ENCODE measurements at regions not wholly inside any gene's neighbourhood (a gene's known extent, or its start where the extent isn't known, plus 50 kb on each side); places are given as distances from the start of the nearest gene placed in this dataset.

GRCh38 chr2:180175736-180176135 is 168.6 kb upstream of the CWC22 start:
- ATAC-seq = no peak
- Histone ChIP-seq H3K9me3 (ENCODE audit: control insufficient read depth in 1 of 2, insufficient read depth in 1 of 2, low read depth in 1 of 2, low read length in 2 of 2) (no peaks in the 10 kb centered on the region), H3K36me3 (ENCODE audit: control insufficient read depth in 1 of 2, insufficient read depth in 2 of 2, low read length in 2 of 2) (no peaks in the 10 kb centered on the region), H3K4me1 (ENCODE audit: control insufficient read depth in 1 of 2, insufficient read depth in 2 of 2, low read length in 2 of 2) (no peaks in the 10 kb centered on the region), H3K27ac (ENCODE audit: low read depth, low read length) (no peak overlapping the region), H2AFZ (ENCODE audit: low read depth, low read length, poor library complexity, severe bottlenecking) (no peak overlapping the region), H3K4me2 (ENCODE audit: low read length) (no peak overlapping the region), H3K4me3 (replicated peaks in 1 of 2; ENCODE audit: low read depth in 1 of 2, low read length in 2 of 2) (no peak overlapping the region), H3K79me2 (ENCODE audit: insufficient read depth, low read length) (no peaks in the 10 kb centered on the region), H3K27me3 (ENCODE audit: insufficient read depth, low read length) (no peaks in the 10 kb centered on the region), H4K20me1 (ENCODE audit: insufficient read depth) (no peaks in the 10 kb centered on the region), H3K9me2 (ENCODE audit: insufficient read depth) (no peaks in the 10 kb centered on the region), H3K9ac (ENCODE audit: low read length) (no peak overlapping the region)
- CTCF ChIA-PET = no interaction called here
- DNase-seq (ENCODE audit: low read depth, low spot score) = no peak
- TF ChIP-seq YY1 (IDR thresholded peaks at IDR 0.05; ENCODE audit: extremely low read depth, insufficient replicate concordance, low read depth, low read length) (no peak), TCF7L2 (IDR thresholded peaks at IDR 0.05; ENCODE audit: borderline replicate concordance, extremely low read depth, insufficient read depth, insufficient read length) (no peak), POLR2A (IDR thresholded peaks at IDR 0.05; ENCODE audit: borderline replicate concordance, extremely low read depth, insufficient read depth, insufficient read length) (no peak), REST (IDR thresholded peaks at IDR 0.05; ENCODE audit: low read depth) (no peak), POLR2AphosphoS5 (IDR thresholded peaks at IDR 0.05; ENCODE audit: low read depth, low read length) (no peak), CEBPB (IDR thresholded peaks at IDR 0.05; ENCODE audit: low read depth) (no peak), EZH2 (IDR thresholded peaks at IDR 0.05) (no peak)
- POLR2A ChIA-PET = no interaction called here
- intact Hi-C loops (cut with micrococcal nuclease) = no loop called here
- RAD21 ChIA-PET (ENCODE audit: low non-redundant PET in 1 of 2, low total read pairs in 2 of 2, uncharacterized antibody in 2 of 2, unreplicated experiment in 2 of 2) = no interaction called here
- BruUV-seq (replicated peaks) = no TSS peak

- no TSS peak for BruUV-seq (replicated peaks)
- TF ChIP-seq CBX3 (IDR thresholded peaks at IDR 0.05; ENCODE audit: low read depth) (no peak), CEBPB (IDR thresholded peaks at IDR 0.05; ENCODE audit: low read depth) (no peak), POLR2A (IDR thresholded peaks at IDR 0.05; ENCODE audit: borderline replicate concordance, extremely low read depth, insufficient read depth, insufficient read length) (no peak), CTCF (IDR thresholded peaks at IDR 0.05 in 2 of 3, conservative IDR thresholded peaks at IDR 0.05 in 1 of 3; ENCODE audit: borderline replicate concordance in 1 of 3, insufficient read depth in 1 of 3, low read depth in 2 of 3, low read length in 2 of 3) (no peak), ZFX (IDR thresholded peaks at IDR 0.05) (no peak), FOSL1 (IDR thresholded peaks at IDR 0.05; ENCODE audit: low read depth) (no peak), EGR1 (IDR thresholded peaks at IDR 0.05; ENCODE audit: low read depth) (no peak)
These were observed 167.5 kb upstream of the CWC22 start for GRCh38 chr2:180174580-180174979.

More at GRCh38 chr2:180174580-180174979, 167.5 kb upstream of the CWC22 start:
- DNase-seq (ENCODE audit: low read depth, low spot score) = no peak
- ChIA-PET CTCF (no interaction called here), RAD21 (ENCODE audit: low non-redundant PET in 1 of 2, low total read pairs in 2 of 2, uncharacterized antibody in 2 of 2, unreplicated experiment in 2 of 2) (no interaction called here), POLR2A (no interaction called here)
- Histone ChIP-seq H3K4me1 (ENCODE audit: control insufficient read depth in 1 of 2, insufficient read depth in 2 of 2, low read length in 2 of 2) (no peaks in the 10 kb centered on the region), H2AFZ (ENCODE audit: low read depth, low read length, poor library complexity, severe bottlenecking) (no peak overlapping the region), H3K27me3 (ENCODE audit: insufficient read depth, low read length) (no peaks in the 10 kb centered on the region), H3K27ac (ENCODE audit: low read depth, low read length) (no peak overlapping the region), H3K36me3 (ENCODE audit: control insufficient read depth in 1 of 2, insufficient read depth in 2 of 2, low read length in 2 of 2) (no peaks in the 10 kb centered on the region), H3K9me3 (ENCODE audit: control insufficient read depth in 1 of 2, insufficient read depth in 1 of 2, low read depth in 1 of 2, low read length in 2 of 2) (no peaks in the 10 kb centered on the region), H3K9ac (ENCODE audit: low read length) (no peak overlapping the region), H3K9me2 (ENCODE audit: insufficient read depth) (no peaks in the 10 kb centered on the region), H3K79me2 (ENCODE audit: insufficient read depth, low read length) (no peaks in the 10 kb centered on the region), H3K4me3 (replicated peaks in 1 of 2; ENCODE audit: low read depth in 1 of 2, low read length in 2 of 2) (no peak overlapping the region), H3K4me2 (ENCODE audit: low read length) (no peak overlapping the region), H4K20me1 (ENCODE audit: insufficient read depth) (no peaks in the 10 kb centered on the region)
- intact Hi-C loops (cut with micrococcal nuclease) = no loop called here
- ATAC-seq = no peak
